Stimulated activated naive CD8-positive, alpha-beta T cell treated with anti-CD3 and anti-CD28 coated beads, Interleukin-15, amount 100 ng/mL, for 72 hours (primary cell): ENCODE measurements at regions not wholly inside any gene's neighbourhood (a gene's known extent, or its start where the extent isn't known, plus 50 kb on each side); places are given as distances from the start of the nearest gene placed in this dataset.

Experiments
- ATAC-seq: fragments of 150-1000 bp; cut with Tn5 transposase; 2 replicates; pipeline ENCODE4 v1.10.0; 2021; ENCODE audit warnings: mild to moderate bottlenecking, moderate library complexity
- DNase-seq, 2 donors: peaks; one replicate each; pipeline ENCODE4 v3.0.0; 2021 to 2022
- H3K27ac Mint-ChIP-seq, 2 donors: one replicate each; pipeline ENCODE4 v1.8.0; 2022; ENCODE audit warnings: mild to moderate bottlenecking in 2 of 2, mixed read lengths in 2 of 2, moderate library complexity in 2 of 2
- H3K27me3 Mint-ChIP-seq: one replicate; pipeline ENCODE4 v1.8.0; 2022; ENCODE audit warnings: mixed read lengths
- H3K4me1 Mint-ChIP-seq: one replicate; pipeline ENCODE4 v1.8.0; 2022; ENCODE audit warnings: mild to moderate bottlenecking, mixed read lengths
- H3K4me3 Mint-ChIP-seq, 2 donors: one replicate each; pipeline ENCODE4 v1.8.0; 2022; ENCODE audit warnings: mild to moderate bottlenecking in 2 of 2, mixed read lengths in 2 of 2, moderate library complexity in 1 of 2
- H3K9me3 Mint-ChIP-seq, 2 donors: one replicate each; pipeline ENCODE4 v1.8.0; 2022; ENCODE audit warnings: mixed read lengths in 2 of 2

GRCh38 chr4:115334736-115335411 lies 221.5 kb upstream of the NDST4 start:
- Mint-ChIP-seq H3K4me1 (no peaks in the 10 kb centered on the region), H3K9me3 (no peaks in the 10 kb centered on the region), H3K27me3 (no peaks in the 10 kb centered on the region), H3K4me3 (no peak overlapping the region), H3K27ac (no peak overlapping the region)
- DNase-seq (no peak), ATAC-seq (no peak)

GRCh38 chr4:115332078-115332477 lies 218.7 kb upstream of the NDST4 start:
- no peaks in the 10 kb centered on the region for H3K4me1 Mint-ChIP-seq
- no peak for ATAC-seq
- H3K9me3 Mint-ChIP-seq: no peaks in the 10 kb centered on the region

GRCh38 chr4:115331241-115331640 lies 217.8 kb upstream of the NDST4 start:
- Mint-ChIP-seq H3K4me3 (no peak overlapping the region), H3K27ac (no peak overlapping the region)
- ATAC-seq: no peak

More at GRCh38 chr4:115332078-115332477, 218.7 kb upstream of the NDST4 start:
- Mint-ChIP-seq H3K4me3 (no peak overlapping the region), H3K27me3 (no peaks in the 10 kb centered on the region), H3K27ac (no peak overlapping the region)
- no peak for DNase-seq

GRCh38 chr4:115325836-115326235 lies 212.4 kb upstream of the NDST4 start:
- Mint-ChIP-seq H3K9me3 (peaks cover 8 to 12% of the 10 kb centered on the region in 2 donors), H3K4me3 (no peak overlapping the region), H3K27ac (no peak overlapping the region), H3K4me1 (no peaks in the 10 kb centered on the region), H3K27me3 (no peaks in the 10 kb centered on the region)
- ATAC-seq: no peak
- no peak for DNase-seq

More at GRCh38 chr4:115331241-115331640, 217.8 kb upstream of the NDST4 start:
- Mint-ChIP-seq H3K9me3 (no peaks in the 10 kb centered on the region), H3K27me3 (no peaks in the 10 kb centered on the region), H3K4me1 (no peaks in the 10 kb centered on the region)
- DNase-seq: no peak

- Mint-ChIP-seq H3K27ac (no peak overlapping the region), H3K4me3 (no peak overlapping the region), H3K27me3 (no peaks in the 10 kb centered on the region), H3K4me1 (no peaks in the 10 kb centered on the region), H3K9me3 (peaks cover 8 to 12% of the 10 kb centered on the region in 2 donors)
- no peak for DNase-seq
- no peak for ATAC-seq
Observed at GRCh38 chr4:115323106-115323707, 209.8 kb upstream of the NDST4 start.

GRCh38 chr4:115315182-115315581 lies 201.8 kb upstream of the NDST4 start:
- no peak overlapping the region for H3K4me3 Mint-ChIP-seq
- no peaks in the 10 kb centered on the region for H3K9me3 Mint-ChIP-seq
- no peaks in the 10 kb centered on the region for H3K4me1 Mint-ChIP-seq
- ATAC-seq: no peak
- no peak for DNase-seq
- no peaks in the 10 kb centered on the region for H3K27me3 Mint-ChIP-seq
- no peak overlapping the region for H3K27ac Mint-ChIP-seq

- H3K27ac Mint-ChIP-seq: no peak overlapping the region
- H3K4me1 Mint-ChIP-seq: no peaks in the 10 kb centered on the region
- DNase-seq (no peak), ATAC-seq (no peak)
- no peak overlapping the region for H3K4me3 Mint-ChIP-seq
- H3K9me3 Mint-ChIP-seq: no peaks in the 10 kb centered on the region
- no peaks in the 10 kb centered on the region for H3K27me3 Mint-ChIP-seq
Observed at GRCh38 chr4:115310641-115311040, 197.2 kb upstream of the NDST4 start.

- ATAC-seq (no peak), DNase-seq (no peak)
- H3K4me1 Mint-ChIP-seq: no peaks in the 10 kb centered on the region
- H3K4me3 Mint-ChIP-seq: no peak overlapping the region
- no peaks in the 10 kb centered on the region for H3K9me3 Mint-ChIP-seq
- no peaks in the 10 kb centered on the region for H3K27me3 Mint-ChIP-seq
- no peak overlapping the region for H3K27ac Mint-ChIP-seq
Observed at GRCh38 chr4:115294717-115295116, 181.3 kb upstream of the NDST4 start.

- no peak overlapping the region for H3K4me3 Mint-ChIP-seq
- no peaks in the 10 kb centered on the region for H3K4me1 Mint-ChIP-seq
- DNase-seq (no peak), ATAC-seq (no peak)
- no peak overlapping the region for H3K27ac Mint-ChIP-seq
- no peaks in the 10 kb centered on the region for H3K27me3 Mint-ChIP-seq
- H3K9me3 Mint-ChIP-seq: no peaks in the 10 kb centered on the region
Observed at GRCh38 chr4:115293093-115293462, 179.7 kb upstream of the NDST4 start.

- no peak for ATAC-seq
- H3K4me3 Mint-ChIP-seq: no peak overlapping the region
- H3K9me3 Mint-ChIP-seq: no peaks in the 10 kb centered on the region
- no peaks in the 10 kb centered on the region for H3K4me1 Mint-ChIP-seq
- H3K27me3 Mint-ChIP-seq: no peaks in the 10 kb centered on the region
- no peak for DNase-seq
- H3K27ac Mint-ChIP-seq: no peak overlapping the region
Observed at GRCh38 chr4:115292320-115293092, 179.1 kb upstream of the NDST4 start.

GRCh38 chr4:115287426-115287825 lies 174.0 kb upstream of the NDST4 start:
- H3K4me3 Mint-ChIP-seq: no peak overlapping the region
- H3K27ac Mint-ChIP-seq: no peak overlapping the region
- DNase-seq (no peak), ATAC-seq (no peak)
- H3K9me3 Mint-ChIP-seq: no peaks in the 10 kb centered on the region
- no peaks in the 10 kb centered on the region for H3K27me3 Mint-ChIP-seq
- no peaks in the 10 kb centered on the region for H3K4me1 Mint-ChIP-seq

GRCh38 chr4:115279330-115279729 lies 165.9 kb upstream of the NDST4 start:
- H3K9me3 Mint-ChIP-seq: peaks cover 4 to 5% of the 10 kb centered on the region in 2 donors
- DNase-seq: no peak

GRCh38 chr4:115278830-115279229 lies 165.4 kb upstream of the NDST4 start:
- Mint-ChIP-seq H3K9me3 (peaks cover 4 to 5% of the 10 kb centered on the region in 2 donors), H3K27me3 (no peaks in the 10 kb centered on the region), H3K4me1 (no peaks in the 10 kb centered on the region), H3K4me3 (no peak overlapping the region), H3K27ac (no peak overlapping the region)
- no peak for ATAC-seq
- DNase-seq: no peak

More at GRCh38 chr4:115279330-115279729, 165.9 kb upstream of the NDST4 start:
- Mint-ChIP-seq H3K27me3 (no peaks in the 10 kb centered on the region), H3K4me1 (no peaks in the 10 kb centered on the region), H3K4me3 (no peak overlapping the region), H3K27ac (no peak overlapping the region)
- ATAC-seq: no peak

GRCh38 chr4:115275615-115276014 lies 162.2 kb upstream of the NDST4 start:
- no peak for ATAC-seq

GRCh38 chr4:115274545-115274944 lies 161.1 kb upstream of the NDST4 start:
- Mint-ChIP-seq H3K9me3 (peaks cover 4 to 5% of the 10 kb centered on the region in 2 donors), H3K4me3 (no peak overlapping the region), H3K4me1 (no peaks in the 10 kb centered on the region), H3K27me3 (no peaks in the 10 kb centered on the region), H3K27ac (no peak overlapping the region)
- ATAC-seq: no peak
- DNase-seq: no peak

More at GRCh38 chr4:115275615-115276014, 162.2 kb upstream of the NDST4 start:
- Mint-ChIP-seq H3K27me3 (no peaks in the 10 kb centered on the region), H3K4me1 (no peaks in the 10 kb centered on the region), H3K9me3 (peaks cover 4 to 5% of the 10 kb centered on the region in 2 donors), H3K4me3 (no peak overlapping the region), H3K27ac (no peak overlapping the region)
- no peak for DNase-seq

GRCh38 chr4:115272594-115272993 lies 159.2 kb upstream of the NDST4 start:
- H3K9me3 Mint-ChIP-seq: peaks cover 2 to 3% of the 10 kb centered on the region in 2 donors
- H3K4me3 Mint-ChIP-seq: no peak overlapping the region
- DNase-seq (no peak), ATAC-seq (no peak)
- no peaks in the 10 kb centered on the region for H3K27me3 Mint-ChIP-seq
- peak overlapping the region in 1 of 2 donors; percentile 34 for H3K27ac Mint-ChIP-seq
- no peaks in the 10 kb centered on the region for H3K4me1 Mint-ChIP-seq
